Activated T-cell treated with anti-CD3 and anti-CD28 coated beads, Interleukin-2, amount 50 U/mL, for 1 hour (primary cell): ENCODE measurements at regions not wholly inside any gene's neighbourhood (a gene's known extent, or its start where the extent isn't known, plus 50 kb on each side); places are given as distances from the start of the nearest gene placed in this dataset.
"Not testable (repeated sequence)": the region's sequence is repeated elsewhere in the genome, so short reads cannot be mapped to it uniquely, and the experiment has no call there.

Experiments
- DNase-seq: peaks from one replicate; pipeline ENCODE4 v3.0.0-alpha.2; 2020

DNA sequence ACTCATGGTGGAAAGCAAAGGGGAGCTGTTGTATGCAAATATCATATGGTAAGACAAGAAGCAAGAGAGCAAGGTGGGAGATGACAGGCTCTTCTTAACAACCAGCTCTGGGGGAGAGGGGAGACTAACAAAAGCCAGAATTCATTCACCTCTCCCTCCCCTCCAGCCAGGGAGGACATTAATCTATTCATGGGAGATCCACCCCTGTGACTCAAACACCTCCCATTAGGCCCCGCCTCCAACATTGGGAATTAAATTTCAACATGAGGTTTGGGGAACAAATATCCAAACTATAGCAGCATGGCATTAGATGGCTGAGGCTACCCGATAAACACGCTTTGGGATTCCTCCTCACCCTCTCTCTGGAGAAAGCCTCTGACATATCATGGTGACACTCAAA, 210.6 kb downstream of the RHOU start:
- no peak for DNase-seq

DNA sequence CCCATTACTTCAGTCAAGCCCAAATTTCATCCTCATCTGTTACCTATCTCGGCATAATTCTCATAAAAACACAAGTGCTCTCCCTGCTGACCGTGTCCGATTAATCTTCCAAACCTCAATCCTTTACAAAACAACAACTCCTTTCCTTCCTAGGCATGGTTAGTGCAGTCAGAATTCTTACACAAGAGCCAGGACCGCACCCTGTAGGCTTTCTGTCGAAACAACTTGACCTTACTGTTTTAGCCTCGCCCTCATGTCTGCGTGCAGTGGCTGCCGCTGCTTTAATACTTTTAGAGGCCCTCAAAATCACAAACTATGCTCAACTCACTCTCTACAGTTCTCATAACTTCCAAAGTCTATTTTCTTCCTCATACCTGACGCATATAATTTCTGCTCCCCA, 214.3 kb downstream of the RHOU start:
- DNase-seq: not testable (repeated sequence)

DNA sequence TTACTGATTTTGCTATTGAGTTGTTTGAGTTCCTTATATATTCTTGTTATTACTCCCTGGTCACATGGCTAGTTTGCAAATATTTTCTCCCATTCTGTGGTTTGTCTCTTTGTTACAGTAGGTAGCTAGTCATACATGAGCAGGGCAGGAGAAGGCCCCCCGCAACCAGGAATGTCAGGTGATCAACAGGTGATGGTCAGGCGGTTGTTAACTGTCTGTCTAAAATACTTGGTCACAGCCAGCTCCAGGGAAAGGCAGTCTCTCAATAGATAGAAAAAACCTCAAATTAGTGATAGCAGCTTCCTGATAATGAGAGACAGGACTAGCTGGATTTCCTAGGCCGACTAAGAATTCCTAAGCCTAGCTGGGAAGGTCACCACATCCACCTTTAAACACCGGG, 217.9 kb downstream of the RHOU start:
- no peak for DNase-seq

DNA sequence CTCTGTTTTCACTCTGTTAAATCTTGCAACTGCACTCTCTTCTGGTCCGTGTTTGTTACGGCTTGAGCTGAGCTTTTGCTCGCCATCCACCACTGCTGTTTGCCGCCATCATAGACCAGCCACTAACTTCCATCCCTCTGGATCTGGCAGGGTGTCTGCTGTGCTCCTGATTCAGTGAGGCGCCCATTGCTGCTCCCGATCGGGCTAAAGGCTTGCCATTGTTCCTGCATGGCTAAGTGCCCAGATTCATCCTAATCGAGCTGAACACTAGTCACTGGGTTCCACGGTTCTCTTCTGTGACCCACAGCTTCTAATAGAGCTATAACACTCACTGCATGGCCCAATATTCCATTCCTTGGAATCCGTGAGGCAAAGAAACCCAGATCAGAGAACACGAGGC, 218.5 kb downstream of the RHOU start:
- DNase-seq: not testable (repeated sequence)

DNA sequence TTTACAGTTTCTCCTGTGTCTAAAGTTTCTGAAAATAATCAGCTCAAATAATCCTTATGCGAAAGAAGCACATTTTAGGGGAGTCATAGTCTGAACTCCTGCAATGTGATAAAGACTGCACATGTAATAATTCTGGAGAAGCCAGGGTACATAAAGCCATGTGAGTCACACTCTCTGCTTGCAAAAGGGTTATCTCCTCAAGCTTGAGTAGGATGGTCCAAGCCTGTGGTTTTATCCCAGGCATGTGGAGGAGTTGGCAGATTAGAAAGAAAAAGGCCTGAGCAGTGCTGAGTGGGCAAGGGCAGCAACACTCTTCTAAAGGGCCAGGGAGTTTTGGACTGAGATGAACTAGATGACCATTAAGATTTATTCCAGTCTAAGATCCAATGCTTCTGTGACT, 220.4 kb downstream of the RHOU start:
- DNase-seq: no peak

DNA sequence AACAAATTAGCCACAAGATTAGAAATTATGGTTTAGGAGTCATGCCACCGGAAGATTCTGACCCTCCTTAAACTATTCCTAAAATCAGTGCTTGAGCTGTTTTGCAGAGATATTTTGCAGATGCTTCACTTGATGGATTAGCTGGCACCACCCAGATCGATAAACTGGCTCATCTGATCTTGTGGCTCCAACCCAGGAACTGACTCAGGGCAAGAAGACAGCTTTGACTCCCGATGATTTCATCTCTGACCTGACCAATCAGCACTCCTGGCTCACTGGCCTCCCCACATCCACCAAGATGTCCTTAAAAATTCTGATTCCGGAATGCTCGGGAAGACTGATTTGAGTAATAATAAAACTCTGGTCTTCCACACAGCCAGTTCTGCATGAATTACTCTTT, 221.6 kb downstream of the RHOU start:
- no peak for DNase-seq

DNA sequence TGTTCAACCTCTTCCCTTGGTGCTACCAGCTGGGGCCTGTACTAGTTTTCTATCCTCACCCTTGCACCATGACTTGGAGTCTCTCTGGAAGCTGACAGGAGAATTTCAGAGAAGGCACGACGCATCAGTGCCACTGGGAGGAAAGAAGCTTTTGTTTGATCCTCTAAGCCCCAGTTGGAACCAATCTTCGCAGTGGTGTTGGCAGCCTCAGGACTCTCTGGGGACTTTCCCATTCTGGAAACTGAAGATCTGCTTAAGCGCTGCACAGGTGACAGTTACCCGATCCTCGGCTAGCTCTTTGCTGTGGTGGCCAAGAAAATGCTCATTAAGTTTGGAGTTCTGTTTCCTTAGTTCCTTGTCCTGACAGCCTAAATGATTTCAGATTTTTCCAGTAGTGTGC, 222.3 kb downstream of the RHOU start:
- no peak for DNase-seq

DNA sequence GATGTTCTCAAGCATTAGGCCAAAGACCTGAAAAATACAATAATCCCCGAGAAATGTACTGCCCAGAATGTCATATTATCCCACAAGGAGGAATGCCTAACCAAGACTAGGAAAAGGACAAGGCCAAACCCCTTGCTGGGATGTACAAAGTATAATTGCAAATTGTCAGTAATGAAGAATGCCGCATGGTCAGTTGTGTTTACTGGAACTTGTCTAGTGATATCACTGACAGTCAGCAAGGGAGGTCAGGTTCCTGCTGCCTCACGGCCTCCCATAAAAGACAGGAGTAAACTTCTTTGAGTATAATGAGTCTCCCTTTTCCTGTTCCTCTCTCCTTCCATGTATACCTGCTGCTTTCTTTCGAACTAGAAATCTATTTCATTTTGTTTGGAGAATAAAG, 222.8 kb downstream of the RHOU start:
- no peak for DNase-seq

DNA sequence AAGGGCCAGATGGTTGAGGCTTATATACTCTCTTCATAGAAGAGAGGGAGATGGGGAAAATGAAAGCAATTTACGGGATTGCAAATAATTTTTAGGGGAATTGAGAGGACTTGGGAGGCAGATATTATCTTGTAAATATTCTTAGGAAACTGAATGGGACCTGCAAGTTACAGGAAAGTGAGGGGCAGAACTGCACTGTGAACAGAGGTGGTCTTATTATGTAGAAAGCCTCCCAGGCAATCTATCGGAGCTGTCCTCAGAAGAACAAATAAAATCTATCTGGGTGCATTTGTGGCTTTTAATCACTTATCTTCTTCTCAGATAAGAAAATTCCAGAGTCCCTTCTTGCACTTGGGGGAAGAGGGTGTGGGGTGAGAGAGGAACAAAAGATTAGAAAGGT, 223.5 kb downstream of the RHOU start:
- DNase-seq: no peak

DNA sequence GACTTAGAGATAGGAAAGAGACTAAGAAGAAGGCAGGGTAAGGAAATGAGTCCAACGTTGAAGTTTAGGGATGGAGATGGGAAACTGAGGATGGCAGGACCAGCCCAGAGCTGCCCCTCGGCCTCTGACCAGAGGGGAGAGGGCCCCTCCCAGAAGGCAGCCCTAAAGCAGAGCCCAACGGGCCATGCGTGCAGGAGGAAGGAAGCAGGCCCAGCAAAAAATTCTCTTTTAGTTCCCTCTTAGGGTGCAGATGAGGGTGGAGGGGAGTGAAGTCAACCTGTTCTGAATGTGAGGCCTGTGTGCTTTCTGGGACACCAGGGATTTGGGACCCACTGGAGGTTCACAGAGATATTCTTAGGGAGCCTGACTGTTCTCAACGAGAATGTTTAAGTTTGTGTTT, 225.4 kb downstream of the RHOU start:
- DNase-seq: no peak

DNA sequence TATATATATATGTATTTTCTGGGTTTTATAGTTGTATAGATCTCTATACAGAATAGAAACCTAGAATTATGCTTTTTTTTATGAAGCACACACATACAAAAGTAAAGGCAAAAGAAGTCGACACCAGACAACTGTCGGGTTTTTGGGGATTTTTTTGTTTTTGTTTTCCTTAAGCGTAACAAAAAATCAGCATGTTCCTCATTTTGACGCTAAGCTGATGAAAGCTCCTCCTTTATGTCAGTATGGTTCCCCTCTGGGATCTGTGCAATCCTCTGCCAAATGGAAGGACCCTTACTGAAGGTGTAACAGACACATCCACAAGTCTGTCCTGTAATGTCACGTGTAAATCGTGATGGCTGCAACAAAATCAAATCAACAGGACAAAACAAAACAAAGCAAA, 226.2 kb downstream of the RHOU start:
- DNase-seq: no peak

DNA sequence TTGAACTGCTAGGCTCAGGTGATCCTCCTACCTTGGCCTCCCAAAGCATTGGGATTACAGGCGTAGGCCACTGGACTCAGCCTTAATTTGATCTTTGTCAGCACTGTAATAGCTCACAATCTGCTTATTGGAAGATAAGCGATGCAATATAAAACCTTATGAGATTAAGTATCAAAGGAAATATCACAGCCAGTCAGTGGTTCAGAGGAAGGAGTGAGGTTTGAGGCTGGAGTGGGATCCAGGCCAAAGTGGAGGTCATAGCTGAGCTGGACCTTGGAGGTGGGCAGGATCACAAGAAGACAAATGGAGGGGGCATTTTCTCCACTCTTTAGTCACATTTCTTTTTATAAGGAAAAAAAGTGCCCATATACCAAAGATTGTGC, 228.5 kb downstream of the RHOU start:
- DNase-seq: no peak

DNA sequence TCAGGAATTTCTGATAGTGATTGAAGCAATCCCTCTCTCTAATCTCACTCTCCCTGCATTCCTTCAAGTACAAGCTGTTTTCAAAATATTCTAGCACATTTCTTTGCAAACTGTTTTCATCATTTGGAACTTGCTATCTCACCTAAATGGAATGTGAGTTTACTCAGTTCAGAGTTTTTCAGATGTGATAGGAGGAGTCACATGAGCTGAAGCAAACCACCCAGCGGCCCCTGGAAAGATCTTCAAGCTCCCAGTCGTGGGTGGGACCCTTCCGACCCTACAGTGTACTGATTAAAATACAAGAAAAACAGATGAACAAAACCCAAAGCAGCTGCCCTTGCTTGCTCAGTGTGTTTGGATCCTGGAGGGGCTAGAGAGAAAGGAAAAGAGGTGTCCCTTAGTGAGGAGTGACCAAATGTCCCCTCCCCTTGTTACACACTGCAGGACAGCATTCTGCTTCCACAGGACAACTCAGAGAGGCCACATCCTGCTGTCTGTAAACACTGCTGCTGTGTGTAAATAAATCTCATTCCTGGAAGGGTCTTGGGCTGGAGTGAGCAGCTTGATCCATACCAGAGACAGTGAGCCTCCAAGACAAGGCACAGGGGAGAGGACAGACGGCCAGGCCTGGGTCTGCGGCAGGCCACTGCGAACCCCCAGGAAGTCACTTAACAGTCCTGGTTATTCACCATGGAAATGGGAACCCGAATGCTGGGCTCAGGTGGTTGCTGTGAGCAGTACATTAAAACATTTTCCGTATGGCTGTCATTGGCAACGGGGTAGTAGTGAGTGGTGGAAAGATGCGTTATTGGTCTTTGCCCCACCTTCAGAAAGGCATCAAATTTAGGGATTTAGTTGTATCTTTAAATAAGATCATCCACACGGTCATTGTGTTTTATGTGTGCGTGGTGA, 229.2 kb downstream of the RHOU start:
- no peak for DNase-seq

DNA sequence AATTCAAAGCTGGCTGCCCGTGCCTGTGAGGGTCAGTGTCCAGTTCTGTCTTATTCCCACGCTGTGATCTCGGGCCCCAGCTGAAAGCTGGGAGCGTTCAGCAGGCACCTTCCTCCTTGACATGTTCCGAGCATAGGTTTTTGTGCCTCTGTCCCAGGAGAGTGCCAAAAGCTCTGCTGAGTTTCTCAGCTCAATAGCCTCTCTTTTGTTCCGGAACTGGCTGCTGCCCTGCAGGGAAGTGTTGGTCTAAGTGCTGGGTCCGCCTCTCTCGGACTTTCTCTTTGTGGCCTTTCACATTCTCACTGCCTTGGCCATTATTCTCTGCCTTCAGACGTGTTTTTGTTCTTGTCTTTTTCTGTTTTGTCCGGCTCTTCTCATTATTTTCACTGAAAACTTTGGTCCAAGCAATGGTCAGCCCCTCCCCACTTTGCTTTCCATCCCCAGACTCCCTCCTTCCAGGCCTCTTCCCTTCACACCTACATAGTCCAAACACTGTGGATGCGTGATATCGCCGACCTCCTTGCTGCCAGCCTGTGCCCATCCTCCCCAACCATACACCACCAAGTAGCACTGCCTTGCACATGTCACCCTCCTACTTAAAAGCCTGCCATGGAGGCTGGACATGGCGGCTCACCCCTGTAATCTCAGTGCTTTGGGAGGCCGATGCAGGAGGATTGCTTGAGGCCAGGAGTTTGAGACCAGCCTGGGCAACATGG, 233.8 kb downstream of the RHOU start:
- no peak for DNase-seq

DNA sequence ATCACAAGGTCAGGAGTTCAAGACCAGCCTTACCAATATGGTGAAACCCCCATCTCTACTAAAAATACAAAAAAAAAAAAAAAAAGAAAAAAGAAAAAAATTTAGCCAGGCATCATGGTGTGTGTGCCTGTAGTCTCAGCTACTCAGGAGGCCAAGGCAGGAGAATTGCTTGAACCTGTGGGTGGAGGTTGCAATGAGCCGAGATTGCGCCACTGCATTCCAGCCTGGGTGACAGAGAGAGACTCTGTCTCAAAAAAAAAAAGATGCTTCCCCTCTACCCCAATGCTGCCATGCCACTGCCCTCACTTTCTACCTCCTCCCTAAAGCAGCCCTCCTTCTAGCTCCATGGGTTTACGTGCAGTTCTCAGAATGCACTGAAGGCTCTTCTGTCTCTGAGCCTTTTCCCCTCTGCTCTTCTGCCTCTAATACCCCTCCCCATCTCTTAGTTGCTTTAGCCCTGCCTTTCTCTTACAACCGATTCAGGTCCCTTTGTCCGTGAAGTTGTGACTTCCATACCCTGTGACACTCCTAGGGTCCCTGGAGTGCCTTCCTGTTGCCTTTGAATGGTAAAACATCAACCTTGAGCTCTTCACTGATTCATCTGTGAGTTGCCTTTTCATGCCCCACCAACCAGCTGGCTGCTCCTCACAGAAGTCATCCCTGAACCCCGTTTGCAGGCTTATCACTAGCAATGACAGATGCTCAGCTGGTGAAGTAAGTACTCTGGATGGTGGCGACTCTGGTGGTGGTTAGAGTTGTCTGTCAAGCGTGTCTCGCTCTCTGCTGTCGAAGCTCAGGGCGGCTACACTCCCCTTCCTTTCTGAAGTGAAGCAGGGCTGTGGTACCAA, 234.9 kb downstream of the RHOU start:
- no peak for DNase-seq

DNA sequence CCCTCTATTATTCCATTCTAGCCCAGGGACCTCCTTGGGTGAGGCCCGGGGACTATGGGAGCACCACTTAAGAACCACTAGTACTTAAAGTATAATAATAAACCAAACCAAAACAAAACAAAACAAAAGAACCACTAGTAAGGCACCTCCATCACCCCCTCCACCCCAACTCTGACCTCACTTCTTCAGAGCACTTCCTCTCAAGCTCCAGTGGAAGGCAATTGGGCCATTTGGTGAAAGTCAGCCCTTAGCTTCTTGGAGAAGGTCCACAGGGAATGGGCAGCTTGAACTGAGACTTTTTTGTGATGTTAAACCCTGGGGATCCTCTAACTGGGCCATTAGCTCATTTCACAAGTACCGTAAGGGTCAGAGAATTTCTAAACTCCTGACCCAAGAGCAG, 237.3 kb downstream of the RHOU start:
- DNase-seq: no peak

DNA sequence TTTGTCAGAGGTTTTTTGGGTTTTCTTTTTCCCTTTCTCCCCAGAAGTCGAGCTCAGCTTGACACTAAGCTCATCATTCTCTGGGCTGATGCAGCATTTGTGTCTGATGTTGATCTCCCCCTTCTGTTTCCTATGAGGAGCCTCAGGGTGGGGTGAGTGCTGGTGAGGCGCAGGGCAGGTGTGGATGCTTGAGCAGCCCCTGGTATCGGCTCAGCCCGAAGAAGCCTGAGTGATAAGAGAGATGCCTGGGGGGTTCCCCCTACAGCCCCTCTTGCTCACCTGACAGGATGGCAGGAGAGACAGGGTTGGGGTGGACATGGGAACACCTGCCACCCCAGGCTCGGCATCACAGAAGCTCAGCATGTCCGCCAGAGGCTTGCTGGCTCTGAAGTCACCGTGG, 239.0 kb downstream of the RHOU start:
- DNase-seq: no peak

DNA sequence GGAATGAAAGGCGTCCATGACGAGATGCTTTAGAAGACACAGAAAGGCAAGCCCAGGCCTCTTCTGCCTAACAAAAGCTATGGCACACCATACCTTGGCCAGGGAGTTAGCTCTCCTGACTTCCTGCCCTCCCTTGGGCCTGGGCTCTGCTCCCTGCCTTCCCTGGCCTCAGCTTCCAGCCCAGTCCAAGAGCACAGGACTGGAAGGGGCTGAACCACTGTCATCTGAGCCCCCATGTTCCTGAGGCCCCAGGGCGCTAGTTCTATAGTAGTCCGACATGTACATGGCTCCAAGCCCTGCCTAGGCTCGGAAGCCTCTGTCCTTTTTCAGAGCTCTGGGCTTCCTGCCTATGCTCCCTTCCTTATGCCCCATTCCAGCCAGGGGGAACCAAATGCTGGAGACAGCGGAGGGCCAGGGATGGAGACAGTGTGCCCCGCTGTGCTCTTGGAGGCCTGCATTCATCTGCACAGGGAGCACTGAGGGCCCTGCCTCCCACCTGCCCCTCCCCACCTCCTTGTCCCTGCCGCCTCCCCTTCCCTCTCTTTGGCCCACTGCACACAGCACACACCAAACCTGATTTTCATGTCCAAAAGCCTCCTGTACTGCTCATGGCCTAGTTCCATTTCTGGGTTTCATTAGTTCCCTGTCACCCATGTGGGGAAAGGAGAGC, 240.1 kb downstream of the RHOU start:
- DNase-seq: no peak

DNA sequence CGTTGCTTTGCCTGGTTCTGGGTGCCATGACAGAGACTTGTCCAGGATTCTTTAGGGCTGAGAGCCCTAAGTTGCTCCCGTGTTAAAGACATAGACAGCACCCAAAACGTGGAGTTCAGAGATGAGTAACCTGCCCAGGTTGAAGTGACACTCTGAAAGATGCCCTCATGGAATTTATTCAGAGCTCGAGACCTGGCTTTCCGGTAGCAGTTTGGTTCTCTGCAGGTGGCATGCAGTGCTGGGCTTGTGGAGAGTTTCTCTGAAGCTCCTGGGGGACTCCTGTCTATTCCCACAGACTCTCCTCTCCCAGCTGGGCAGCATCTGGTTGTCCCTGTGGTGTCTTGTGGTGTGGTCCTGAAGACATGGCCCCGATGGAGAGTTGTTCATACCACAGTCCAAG, 241.0 kb downstream of the RHOU start:
- DNase-seq: no peak

DNA sequence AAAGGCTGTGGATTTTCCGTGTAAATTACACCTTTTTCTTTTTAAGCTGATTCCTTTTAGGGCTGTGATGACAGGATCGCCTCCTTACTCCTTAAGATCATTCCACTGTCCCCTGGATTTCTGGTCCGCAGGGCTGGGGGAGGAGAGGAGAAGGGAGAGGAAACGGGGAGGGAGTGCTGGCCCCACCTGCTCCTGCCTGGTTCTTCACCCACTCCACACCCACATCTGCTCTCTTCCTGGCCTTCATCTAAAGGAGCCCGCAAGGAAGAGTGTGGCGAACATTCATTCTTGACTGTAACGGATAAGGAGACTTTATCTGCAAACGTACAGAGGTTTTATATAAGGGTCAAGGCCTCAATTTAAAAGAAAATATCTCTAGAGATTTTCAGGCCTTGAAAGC, 242.0 kb downstream of the RHOU start:
- DNase-seq: no peak

DNA sequence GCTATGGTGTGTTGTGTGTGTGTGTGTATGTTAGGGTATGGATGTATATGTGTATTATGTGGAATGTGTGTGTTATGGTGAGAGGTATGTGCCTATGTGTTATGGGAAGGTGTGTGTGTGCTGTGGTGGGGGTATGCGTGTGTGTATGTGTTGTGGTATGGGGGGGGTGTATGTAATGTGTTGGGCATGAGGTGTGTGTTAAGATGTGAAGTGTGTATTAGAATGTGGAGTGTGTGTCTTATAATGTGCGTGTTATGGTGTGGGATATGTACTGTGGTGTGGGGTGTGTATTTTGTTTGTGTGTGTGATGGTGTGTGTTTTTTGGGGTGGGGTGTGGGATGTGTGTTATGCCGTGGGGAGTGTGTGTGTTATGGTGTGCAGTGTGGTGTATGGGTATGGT, 242.5 kb downstream of the RHOU start:
- no peak for DNase-seq

DNA sequence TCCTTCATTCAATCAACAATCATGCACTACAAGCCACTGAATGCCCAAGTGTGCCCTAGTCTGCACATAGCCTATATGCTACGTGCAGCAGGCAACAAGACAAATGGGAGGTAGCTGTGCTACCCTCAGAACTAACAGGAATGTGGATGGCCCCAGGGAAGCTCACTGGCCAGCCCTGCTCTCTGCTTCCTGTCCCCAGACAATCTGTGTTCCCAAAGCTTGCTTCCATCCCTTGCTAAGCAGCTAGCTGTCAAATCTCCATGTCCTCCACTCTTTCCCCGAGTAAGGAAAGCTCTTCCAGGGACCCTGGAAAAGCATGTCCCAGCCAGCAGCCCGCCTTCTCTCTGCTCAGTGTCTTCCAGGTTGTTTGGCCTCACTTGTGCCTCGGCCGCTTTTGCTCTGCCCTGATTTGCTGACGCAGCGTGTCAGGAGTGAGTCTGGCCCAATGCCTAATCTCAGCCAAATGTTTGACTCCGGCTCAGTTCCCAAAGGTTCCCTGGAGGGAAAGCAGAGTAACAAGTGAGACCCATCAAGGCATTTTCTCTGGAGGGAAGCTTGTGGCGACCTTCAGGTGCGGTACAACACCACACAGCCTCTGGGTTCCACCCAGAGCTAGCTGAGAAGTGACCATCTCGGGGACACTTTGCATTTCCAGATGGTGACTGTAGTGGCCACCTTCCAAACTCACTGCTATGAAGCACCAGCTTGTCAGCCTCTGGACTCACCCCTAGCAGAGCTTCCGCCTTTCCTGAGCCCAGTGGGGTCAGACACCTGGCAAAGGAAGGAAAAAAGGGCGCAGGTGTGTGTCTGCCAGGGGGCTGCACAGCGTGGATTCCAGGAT, 243.4 kb downstream of the RHOU start:
- DNase-seq: no peak
